ENCODE measurements at regions not wholly inside any gene's neighbourhood (a gene's known extent, or its start where the extent isn't known, plus 50 kb on each side); places are given as distances from the start of the nearest gene placed in this dataset.

- TF ChIP-seq CTCF (IDR thresholded peaks at IDR 0.05) (no peak), EP300 (IDR thresholded peaks at IDR 0.05) (no peak), POLR2A (IDR thresholded peaks at IDR 0.05) (no peak)
Measured at GRCh38 chr6:50451826-50452400, 261.4 kb upstream of the TFAP2D start.
